IMR-90 (cell line): ENCODE measurements at regions not wholly inside any gene's neighbourhood (a gene's known extent, or its start where the extent isn't known, plus 50 kb on each side); places are given as distances from the start of the nearest gene placed in this dataset.

Experiments used
- ATAC-seq: fragments of 200-7000 bp; cut with Tn5 transposase; 2 replicates; pipeline ENCODE4 v1.9.1; 2020; ENCODE audit warnings: low read depth, mild to moderate bottlenecking, moderate library complexity
- BruUV-seq: library from RNA; stranded (reverse); fragments of 400-500 nt; replicated peaks from 2 replicates; lab custom pipeline; 2021; lab: Mats Ljungman, UMichigan
- CTCF ChIA-PET: fragments of 300-600 bp; formaldehyde crosslinking; extraction: SDS; loops from one replicate; lab custom pipeline; 2021; ENCODE audit warnings: antibody characterized with exemption; lab: Yijun Ruan, JAX
- POLR2A ChIA-PET: fragments of 300-600 bp; sonication (Branson Sonifier 250); formaldehyde crosslinking; loops from one replicate; lab custom pipeline; 2022; ENCODE audit warnings: antibody characterized with exemption; ENCODE audit not compliant: unreplicated experiment; lab: Charles Lee
- DNase-seq: peaks from one replicate; pipeline ENCODE4 v3.0.0; 2013
- H2AFZ ChIP-seq: replicated peaks from 2 replicates; pipeline ENCODE3; 2013; ENCODE audit warnings: low read length, mild to moderate bottlenecking; ENCODE audit not compliant: poor library complexity
- H2AK5ac ChIP-seq: 2 replicates; pipeline ENCODE4 v1.6.1; 2013; ENCODE audit warnings: low read depth, low read length, inconsistent platforms
- H2AK9ac ChIP-seq: replicated peaks from 2 replicates; pipeline ENCODE3; 2013; ENCODE audit warnings: mild to moderate bottlenecking, low read depth, low read length, moderate library complexity; ENCODE audit not compliant: poor library complexity
- H2BK120ac ChIP-seq: 2 replicates; pipeline ENCODE4 v1.6.1; 2013; ENCODE audit warnings: low read depth, low read length, inconsistent platforms
- H2BK15ac ChIP-seq: 3 replicates; pipeline ENCODE4 v1.6.1; 2013; ENCODE audit warnings: low read depth, low read length, inconsistent platforms
- H2BK20ac ChIP-seq: 2 replicates; pipeline ENCODE4 v1.6.1; 2013; ENCODE audit warnings: low read depth, mild to moderate bottlenecking, inconsistent platforms, low read length, moderate library complexity
- H2BK5ac ChIP-seq: 2 replicates; pipeline ENCODE4 v1.6.1; 2013; ENCODE audit warnings: mild to moderate bottlenecking, low read depth, low read length, inconsistent platforms; ENCODE audit not compliant: poor library complexity, severe bottlenecking
- H3K14ac ChIP-seq: replicated peaks from 2 replicates; pipeline ENCODE4 v1.6.1; 2013; ENCODE audit warnings: low read depth, low read length, inconsistent platforms
- H3K18ac ChIP-seq: 2 replicates; pipeline ENCODE4 v1.6.1; 2013; ENCODE audit warnings: low read depth, low read length, control low read depth
- H3K23ac ChIP-seq: 2 replicates; pipeline ENCODE4 v1.6.1; 2013; ENCODE audit warnings: low read depth, low read length, inconsistent platforms
- H3K27ac ChIP-seq: 2 replicates; pipeline ENCODE4 v1.5.1; 2013; ENCODE audit warnings: mild to moderate bottlenecking, control low read depth, low read length; ENCODE audit not compliant: insufficient read depth
- H3K27me3 ChIP-seq: 2 replicates; pipeline ENCODE4 v1.6.1; 2013; ENCODE audit warnings: low read length; ENCODE audit not compliant: control insufficient read depth, insufficient read depth
- H3K36me3 ChIP-seq: 2 replicates; pipeline ENCODE4 v1.6.1; 2013; ENCODE audit warnings: low read length, mixed read lengths; ENCODE audit not compliant: control insufficient read depth, insufficient read depth
- H3K4ac ChIP-seq: 2 replicates; pipeline ENCODE4 v1.6.1; 2013; ENCODE audit warnings: low read depth, low read length, inconsistent platforms
- H3K4me1 ChIP-seq: 2 replicates; pipeline ENCODE4 v1.6.1; 2013; ENCODE audit warnings: low read length, mixed read lengths; ENCODE audit not compliant: control insufficient read depth, insufficient read depth
- H3K4me2 ChIP-seq: 2 replicates; pipeline ENCODE4 v1.6.1; 2013; ENCODE audit warnings: low read depth, mild to moderate bottlenecking, control low read depth, low read length, moderate library complexity
- H3K4me3 ChIP-seq: 2 replicates; pipeline ENCODE4 v1.5.1; 2013; ENCODE audit warnings: low read depth, mild to moderate bottlenecking, control low read depth, low read length, moderate library complexity; ENCODE audit not compliant: insufficient read depth
- H3K56ac ChIP-seq: 2 replicates; pipeline ENCODE4 v1.6.1; 2013; ENCODE audit warnings: low read length, inconsistent platforms; ENCODE audit not compliant: insufficient read depth; ENCODE audit errors: extremely low read depth
- H3K79me1 ChIP-seq, 2 experiments: 2 replicates each; pipeline ENCODE4 v1.6.1; 2013; ENCODE audit warnings: low read length in 2 of 2, inconsistent platforms in 1 of 2, low read depth in 1 of 2
- H3K9ac ChIP-seq: 2 replicates; pipeline ENCODE4 v1.6.1; 2013; ENCODE audit warnings: low read depth, low read length, control low read depth
- H3K9me1 ChIP-seq: 2 replicates; pipeline ENCODE4 v1.6.1; 2013; ENCODE audit warnings: low read length, inconsistent platforms; ENCODE audit not compliant: insufficient read depth
- H3K9me3 ChIP-seq: 2 replicates; pipeline ENCODE4 v1.6.1; 2013; ENCODE audit warnings: low read length; ENCODE audit not compliant: control insufficient read depth, insufficient read depth
- H4K20me1 ChIP-seq: 2 replicates; pipeline ENCODE4 v1.6.1; 2013; ENCODE audit warnings: low read length, inconsistent platforms; ENCODE audit not compliant: insufficient read depth
- H4K5ac ChIP-seq: 2 replicates; pipeline ENCODE4 v1.6.1; 2013; ENCODE audit warnings: mild to moderate bottlenecking, low read depth, low read length, control low read depth
- H4K8ac ChIP-seq, 2 experiments: 2 replicates each; pipeline ENCODE4 v1.6.1; 2013; ENCODE audit warnings: low read depth in 2 of 2, low read length in 2 of 2, control low read depth in 1 of 2, inconsistent platforms in 1 of 2
- H4K91ac ChIP-seq: 2 replicates; pipeline ENCODE4 v1.6.1; 2013; ENCODE audit warnings: low read depth, low read length, inconsistent platforms; ENCODE audit not compliant: insufficient read depth
- BHLHE40 ChIP-seq: fragments of 150-350 bp; IDR thresholded peaks from 2 replicates; pipeline ENCODE4 v1.6.1; 2016; ENCODE audit warnings: mild to moderate bottlenecking, low read depth, low read length
- CEBPB ChIP-seq: IDR thresholded peaks from 2 replicates; pipeline ENCODE4 v1.6.1; 2012; ENCODE audit warnings: low read depth, low read length, improper control_type of control experiment
- CHD1 ChIP-seq: IDR thresholded peaks from 2 replicates; pipeline ENCODE4 v1.6.1; 2012; ENCODE audit warnings: low read depth, low read length, improper control_type of control experiment
- ELK1 ChIP-seq: fragments of 150-350 bp; IDR thresholded peaks from 2 replicates; pipeline ENCODE4 v1.6.1; 2016; ENCODE audit warnings: low read depth, mild to moderate bottlenecking, low read length, moderate library complexity, borderline replicate concordance
- FOS ChIP-seq: fragments of 150-350 bp; IDR thresholded peaks from 2 replicates; pipeline ENCODE4 v1.6.1; 2016; ENCODE audit warnings: low read depth, low read length
- MAFK ChIP-seq: IDR thresholded peaks from 2 replicates; pipeline ENCODE4 v1.6.1; 2012; ENCODE audit warnings: low read depth, low read length, improper control_type of control experiment
- MAZ ChIP-seq: IDR thresholded peaks from 2 replicates; pipeline ENCODE4 v1.6.1; 2012; ENCODE audit warnings: low read depth, mild to moderate bottlenecking, low read length, improper control_type of control experiment, moderate library complexity, borderline replicate concordance
- MXI1 ChIP-seq: IDR thresholded peaks from 2 replicates; pipeline ENCODE4 v1.6.1; 2012; ENCODE audit warnings: low read depth, mild to moderate bottlenecking, low read length, moderate library complexity, borderline replicate concordance
- NFE2L2 ChIP-seq: fragments of 150-350 bp; IDR thresholded peaks from 2 replicates; pipeline ENCODE4 v1.6.1; 2016; ENCODE audit warnings: low read depth, mild to moderate bottlenecking, low read length
- POLR2A ChIP-seq: IDR thresholded peaks from 2 replicates; pipeline ENCODE4 v1.6.1; 2012; ENCODE audit warnings: mild to moderate bottlenecking, low read depth, low read length
- RAD21 ChIP-seq: IDR thresholded peaks from 2 replicates; pipeline ENCODE4 v1.6.1; 2012; ENCODE audit warnings: low read length, improper control_type of control experiment
- RCOR1 ChIP-seq: IDR thresholded peaks from 2 replicates; pipeline ENCODE4 v1.6.1; 2012; ENCODE audit warnings: mild to moderate bottlenecking, low read length, improper control_type of control experiment; ENCODE audit not compliant: insufficient replicate concordance
- RFX5 ChIP-seq: IDR thresholded peaks from 2 replicates; pipeline ENCODE4 v1.8.0; 2012; ENCODE audit warnings: low read depth, mild to moderate bottlenecking, low read length, moderate library complexity
- SMC3 ChIP-seq: fragments of 150-350 bp; IDR thresholded peaks from 2 replicates; pipeline ENCODE4 v1.6.1; 2016; ENCODE audit warnings: low read depth, mild to moderate bottlenecking, antibody characterized with exemption, low read length, moderate library complexity
- WGBS, 2 experiments: methylation state at CpG; one replicate each; pipeline versions ENCODE4 v1.1.5 to v1.1.7; 2013; ENCODE audit warnings: missing lambda C conversion rate in 2 of 2; ENCODE audit not compliant: insufficient read length in 1 of 2; ENCODE audit errors: extremely low coverage in 2 of 2; 5-methylcytosine and 5-hydroxymethylcytosine counted together
- dilution Hi-C: fragments of 300-500 bp; cut with HindIII; formaldehyde crosslinking; loops from one replicate; pipeline ENCODE4 v1.14.3; 2018; ENCODE audit warnings: low sequenced_read_pairs; ENCODE audit not compliant: unreplicated experiment
- in situ Hi-C: fragments of 300-500 bp; cut with MboI; formaldehyde crosslinking; loops from 3 replicates; pipeline ENCODE4 v1.14.3; 2019; ENCODE audit warnings: low sequenced_read_pairs, inconsistent platforms, mixed read lengths
- intact Hi-C: fragments of 100-400 bp; cut with micrococcal nuclease; formaldehyde crosslinking; loops from 2 replicates; pipeline ENCODE4 v1.10.0; 2022
- TF ChIP-seq, protein P1 (sequence below): conservative IDR thresholded peaks from 2 replicates; pipeline ENCODE4 v1.5.1; 2012; ENCODE audit warnings: mild to moderate bottlenecking, low read depth, low read length, improper control_type of control experiment
- TF ChIP-seq, protein P2 (sequence below): fragments of 150-350 bp; IDR thresholded peaks from 2 replicates; pipeline ENCODE4 v1.6.1; 2017; ENCODE audit warnings: mild to moderate bottlenecking, antibody characterized with exemption, low read length, low read depth

GRCh38 chr17:14854691-14855090, 410.4 kb downstream of the PMP22 start:
- Histone ChIP-seq H4K8ac (no peak overlapping the region), H3K14ac (no peak overlapping the region), H2BK5ac (no peak overlapping the region), H4K5ac (no peak overlapping the region), H3K27me3 (no peaks in the 10 kb centered on the region), H2BK20ac (no peak overlapping the region), H3K9me3 (no peaks in the 10 kb centered on the region), H3K4ac (no peak overlapping the region), H3K4me1 (peaks cover under 1% of the 10 kb centered on the region; the same call in 1 of the 2 replicates), H3K4me2 (no peak overlapping the region), H3K56ac (no peak overlapping the region), H3K27ac (no peak overlapping the region), H3K9me1 (no peaks in the 10 kb centered on the region), H3K23ac (no peak overlapping the region), H4K20me1 (no peaks in the 10 kb centered on the region), H2AK5ac (no peak overlapping the region), H3K9ac (no peak overlapping the region), H3K4me3 (no peak overlapping the region), H3K36me3 (no peaks in the 10 kb centered on the region), H4K91ac (no peak overlapping the region), H3K79me1 (no peaks in the 10 kb centered on the region), H2BK120ac (no peak overlapping the region), H2AK9ac (no peak overlapping the region), H2BK15ac (no peak overlapping the region), H3K18ac (no peak overlapping the region), H2AFZ (no peak overlapping the region)
- ATAC-seq (no peak), DNase-seq (no peak)
- intact Hi-C loops (no loop called here), in situ Hi-C loops (no loop called here), dilution Hi-C loops (no loop called here)
- no peak for TF ChIP-seq MXI1
- TF ChIP-seq RAD21 = no peak
- no peak for TF ChIP-seq POLR2A
- no peak for TF ChIP-seq BHLHE40
- no peak for TF ChIP-seq RFX5
- TF ChIP-seq SMC3 = no peak
- no peak for TF ChIP-seq ELK1
- TF ChIP-seq CEBPB = no peak
- TF ChIP-seq CHD1 = no peak
- no peak for TF ChIP-seq NFE2L2
- TF ChIP-seq FOS = no peak
- TF ChIP-seq MAZ = no peak
- TF ChIP-seq MAFK = no peak
- no peak for TF ChIP-seq RCOR1
- TF ChIP-seq, protein P1, sequence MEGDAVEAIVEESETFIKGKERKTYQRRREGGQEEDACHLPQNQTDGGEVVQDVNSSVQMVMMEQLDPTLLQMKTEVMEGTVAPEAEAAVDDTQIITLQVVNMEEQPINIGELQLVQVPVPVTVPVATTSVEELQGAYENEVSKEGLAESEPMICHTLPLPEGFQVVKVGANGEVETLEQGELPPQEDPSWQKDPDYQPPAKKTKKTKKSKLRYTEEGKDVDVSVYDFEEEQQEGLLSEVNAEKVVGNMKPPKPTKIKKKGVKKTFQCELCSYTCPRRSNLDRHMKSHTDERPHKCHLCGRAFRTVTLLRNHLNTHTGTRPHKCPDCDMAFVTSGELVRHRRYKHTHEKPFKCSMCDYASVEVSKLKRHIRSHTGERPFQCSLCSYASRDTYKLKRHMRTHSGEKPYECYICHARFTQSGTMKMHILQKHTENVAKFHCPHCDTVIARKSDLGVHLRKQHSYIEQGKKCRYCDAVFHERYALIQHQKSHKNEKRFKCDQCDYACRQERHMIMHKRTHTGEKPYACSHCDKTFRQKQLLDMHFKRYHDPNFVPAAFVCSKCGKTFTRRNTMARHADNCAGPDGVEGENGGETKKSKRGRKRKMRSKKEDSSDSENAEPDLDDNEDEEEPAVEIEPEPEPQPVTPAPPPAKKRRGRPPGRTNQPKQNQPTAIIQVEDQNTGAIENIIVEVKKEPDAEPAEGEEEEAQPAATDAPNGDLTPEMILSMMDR = no peak
- TF ChIP-seq, protein P2, sequence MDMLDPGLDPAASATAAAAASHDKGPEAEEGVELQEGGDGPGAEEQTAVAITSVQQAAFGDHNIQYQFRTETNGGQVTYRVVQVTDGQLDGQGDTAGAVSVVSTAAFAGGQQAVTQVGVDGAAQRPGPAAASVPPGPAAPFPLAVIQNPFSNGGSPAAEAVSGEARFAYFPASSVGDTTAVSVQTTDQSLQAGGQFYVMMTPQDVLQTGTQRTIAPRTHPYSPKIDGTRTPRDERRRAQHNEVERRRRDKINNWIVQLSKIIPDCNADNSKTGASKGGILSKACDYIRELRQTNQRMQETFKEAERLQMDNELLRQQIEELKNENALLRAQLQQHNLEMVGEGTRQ = no peak
- no TSS peak for BruUV-seq
- no CpG with 5 or more reads among the region's 4 CpGs for WGBS, 2 experiments
- ChIA-PET CTCF (no interaction called here), POLR2A (no interaction called here)
